HG03469 (cell line): ENCODE measurements at regions not wholly inside any gene's neighbourhood (a gene's known extent, or its start where the extent isn't known, plus 50 kb on each side); places are given as distances from the start of the nearest gene placed in this dataset.

Experiments used
- ATAC-seq: cut with Tn5 transposase; IDR thresholded peaks from one replicate; pipeline ENCODE4 v1.9.1; 2021; ENCODE audit warnings: mild to moderate bottlenecking, moderate library complexity, moderate number of reproducible peaks; ENCODE audit not compliant: unreplicated experiment

- no peak for ATAC-seq
Measured at GRCh38 chr5:159638954-159639559, 277.2 kb upstream of the ADRA1B start.

GRCh38 chr5:159639590-159639989 lies 276.7 kb upstream of the ADRA1B start:
- no peak for ATAC-seq

- ATAC-seq: no peak
Measured at GRCh38 chr5:159640446-159640845, 275.8 kb upstream of the ADRA1B start.

GRCh38 chr5:159640921-159641320 lies 275.4 kb upstream of the ADRA1B start:
- no peak for ATAC-seq

GRCh38 chr5:159641371-159642039 lies 274.8 kb upstream of the ADRA1B start:
- no peak for ATAC-seq

GRCh38 chr5:159642379-159642778 lies 273.9 kb upstream of the ADRA1B start:
- no peak for ATAC-seq

- ATAC-seq: no peak
Measured at GRCh38 chr5:159644053-159644452, 272.2 kb upstream of the ADRA1B start.

GRCh38 chr5:159645179-159645846 lies 271.0 kb upstream of the ADRA1B start:
- no peak for ATAC-seq

GRCh38 chr5:159650803-159651202 lies 265.5 kb upstream of the ADRA1B start:
- ATAC-seq: no peak

GRCh38 chr5:159655757-159656409 lies 260.4 kb upstream of the ADRA1B start:
- no peak for ATAC-seq

- ATAC-seq: no peak
Measured at GRCh38 chr5:159657298-159657697, 259.0 kb upstream of the ADRA1B start.

- no peak for ATAC-seq
Measured at GRCh38 chr5:159657771-159658170, 258.5 kb upstream of the ADRA1B start.

- no peak for ATAC-seq
Measured at GRCh38 chr5:159658266-159658925, 257.9 kb upstream of the ADRA1B start.

- no peak for ATAC-seq
Measured at GRCh38 chr5:159660401-159660800, 255.9 kb upstream of the ADRA1B start.

GRCh38 chr5:159663986-159664385 lies 252.3 kb upstream of the ADRA1B start:
- ATAC-seq: no peak

- no peak for ATAC-seq
Measured at GRCh38 chr5:159667286-159667685, 249.0 kb upstream of the ADRA1B start.

- no peak for ATAC-seq
Measured at GRCh38 chr5:159668556-159668955, 247.7 kb upstream of the ADRA1B start.

- ATAC-seq: no peak
Measured at GRCh38 chr5:159669559-159669958, 246.7 kb upstream of the ADRA1B start.

GRCh38 chr5:159671886-159672285 lies 244.4 kb upstream of the ADRA1B start:
- no peak for ATAC-seq

- ATAC-seq: no peak
Measured at GRCh38 chr5:159673538-159673937, 242.7 kb upstream of the ADRA1B start.
